ENCODE measurements at regions not wholly inside any gene's neighbourhood (a gene's known extent, or its start where the extent isn't known, plus 50 kb on each side); places are given as distances from the start of the nearest gene placed in this dataset.

DNA sequence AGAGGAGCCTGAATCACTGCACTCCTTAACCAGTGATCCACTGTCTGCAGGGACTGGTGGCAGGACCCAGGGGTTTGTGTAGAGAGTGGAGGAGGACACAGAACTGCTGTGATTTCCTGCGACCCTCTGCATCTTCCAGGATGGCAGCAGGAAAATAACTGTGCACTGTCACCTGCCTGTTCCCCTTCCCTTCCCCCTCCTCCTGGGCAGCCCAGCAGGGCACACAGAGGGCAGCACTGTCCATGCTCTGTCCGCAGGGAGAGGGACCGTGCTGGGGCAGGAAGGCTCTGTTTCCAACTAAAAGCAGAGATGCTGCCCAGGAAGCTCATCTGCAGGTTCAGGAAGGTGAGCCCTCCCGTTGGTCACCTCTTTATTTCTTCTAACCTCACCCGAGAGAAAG is 168.7 kb downstream of the ZBTB18 start:
- no peak for TF ChIP-seq POLR2A (IDR thresholded peaks at IDR 0.05)
- TF ChIP-seq, protein P1, sequence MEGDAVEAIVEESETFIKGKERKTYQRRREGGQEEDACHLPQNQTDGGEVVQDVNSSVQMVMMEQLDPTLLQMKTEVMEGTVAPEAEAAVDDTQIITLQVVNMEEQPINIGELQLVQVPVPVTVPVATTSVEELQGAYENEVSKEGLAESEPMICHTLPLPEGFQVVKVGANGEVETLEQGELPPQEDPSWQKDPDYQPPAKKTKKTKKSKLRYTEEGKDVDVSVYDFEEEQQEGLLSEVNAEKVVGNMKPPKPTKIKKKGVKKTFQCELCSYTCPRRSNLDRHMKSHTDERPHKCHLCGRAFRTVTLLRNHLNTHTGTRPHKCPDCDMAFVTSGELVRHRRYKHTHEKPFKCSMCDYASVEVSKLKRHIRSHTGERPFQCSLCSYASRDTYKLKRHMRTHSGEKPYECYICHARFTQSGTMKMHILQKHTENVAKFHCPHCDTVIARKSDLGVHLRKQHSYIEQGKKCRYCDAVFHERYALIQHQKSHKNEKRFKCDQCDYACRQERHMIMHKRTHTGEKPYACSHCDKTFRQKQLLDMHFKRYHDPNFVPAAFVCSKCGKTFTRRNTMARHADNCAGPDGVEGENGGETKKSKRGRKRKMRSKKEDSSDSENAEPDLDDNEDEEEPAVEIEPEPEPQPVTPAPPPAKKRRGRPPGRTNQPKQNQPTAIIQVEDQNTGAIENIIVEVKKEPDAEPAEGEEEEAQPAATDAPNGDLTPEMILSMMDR (IDR thresholded peaks at IDR 0.05): no peak
